ENCODE measurements at regions not wholly inside any gene's neighbourhood (a gene's known extent, or its start where the extent isn't known, plus 50 kb on each side); places are given as distances from the start of the nearest gene placed in this dataset.

DNA sequence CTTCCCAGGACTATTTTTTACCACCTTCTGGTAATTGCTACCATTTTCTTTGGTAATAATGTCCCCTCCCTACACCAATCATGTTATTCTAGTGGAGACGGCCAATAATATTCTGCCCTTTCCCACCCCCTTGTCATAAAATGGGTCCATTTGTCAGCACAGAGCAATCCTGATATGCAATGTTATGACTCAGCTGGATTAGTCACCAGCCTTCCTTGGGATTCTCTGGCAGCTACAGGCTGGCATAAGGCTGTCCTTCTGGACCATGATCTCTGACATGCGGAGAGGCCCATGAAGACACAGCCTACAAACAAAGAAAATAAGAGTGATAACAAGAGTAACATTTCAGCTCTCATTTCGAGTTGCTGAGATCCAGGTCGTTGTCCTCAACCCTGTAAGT is 222.0 kb upstream of the CPNE8 start:
- FAIRE-seq = no peak
- DNase-seq (ENCODE audit: low spot score in 2 of 2) = no peak

DNA sequence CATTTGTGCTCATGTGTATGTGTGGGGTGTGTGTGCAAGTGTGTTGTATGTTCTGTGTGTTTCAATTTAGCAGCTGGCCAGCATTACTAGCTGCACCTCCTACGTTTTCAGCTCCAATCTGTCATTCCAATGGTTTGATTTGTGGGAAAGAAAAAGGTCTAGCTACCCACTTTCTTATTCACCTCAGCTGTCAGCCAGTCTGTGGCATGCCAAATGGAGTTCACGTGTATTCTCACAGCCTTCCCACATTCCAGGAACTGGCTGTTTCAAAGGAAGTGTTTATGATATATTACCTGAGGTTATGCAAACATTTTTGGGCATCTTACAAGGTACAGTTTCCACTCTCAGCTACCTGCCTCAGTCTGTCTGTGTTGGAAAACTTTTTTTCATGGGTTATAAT is 220.2 kb upstream of the CPNE8 start:
- no peak for FAIRE-seq
- DNase-seq (ENCODE audit: low spot score in 2 of 2) = no peak

DNA sequence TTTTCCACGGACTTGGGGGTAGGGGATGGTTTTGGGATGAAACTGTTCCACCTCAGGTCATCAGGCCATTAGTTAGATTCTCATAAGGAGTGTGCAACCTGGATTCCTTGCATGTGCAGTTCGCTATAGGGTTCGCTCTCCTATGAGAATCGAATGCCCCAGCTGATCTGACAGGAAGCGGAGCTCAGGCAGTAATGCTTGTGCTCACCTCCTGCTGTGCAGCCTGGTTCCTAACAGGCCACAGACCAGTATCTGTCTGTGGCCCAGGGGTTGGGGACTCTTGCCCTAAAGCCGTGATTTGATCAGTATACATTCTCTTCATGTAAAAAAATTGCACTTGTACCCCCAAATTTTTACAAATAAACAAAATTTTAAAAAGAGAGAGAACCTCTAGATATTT is 219.4 kb upstream of the CPNE8 start:
- FAIRE-seq (no peak), DNase-seq (ENCODE audit: low spot score in 2 of 2) (no peak)

DNA sequence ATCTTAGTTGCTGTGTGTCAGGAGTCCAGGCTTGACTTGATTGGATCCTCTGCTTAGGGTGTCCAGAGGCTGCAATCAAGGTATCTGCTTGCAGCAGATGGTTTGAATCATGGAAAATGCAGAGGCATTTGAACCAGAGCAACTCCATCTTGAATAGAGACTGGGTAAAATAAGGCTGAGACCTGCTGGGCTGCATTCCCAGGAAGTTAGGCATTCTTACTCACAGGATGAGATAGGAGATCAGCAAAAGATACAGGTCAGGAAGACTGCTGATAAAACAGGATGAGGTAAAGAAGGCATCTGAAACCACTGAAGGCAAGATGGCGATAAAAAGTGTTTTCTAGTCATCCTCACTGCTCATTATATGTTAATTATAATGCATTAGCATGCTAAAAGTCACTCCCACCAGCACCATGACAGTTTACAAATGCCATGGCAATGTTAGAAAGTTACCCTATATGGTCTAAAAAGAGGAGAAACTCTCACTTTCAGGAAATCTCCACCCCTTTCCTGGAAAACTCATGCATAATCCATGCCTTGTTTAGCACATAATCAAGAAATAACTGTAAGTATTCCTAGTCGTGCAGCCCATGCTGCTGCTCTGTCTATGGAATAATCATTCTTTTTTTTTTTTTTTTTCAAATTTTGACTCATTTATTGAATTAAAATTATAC is 218.3 kb upstream of the CPNE8 start:
- no peak for DNase-seq (ENCODE audit: low spot score in 2 of 2)
- no peak for FAIRE-seq

DNA sequence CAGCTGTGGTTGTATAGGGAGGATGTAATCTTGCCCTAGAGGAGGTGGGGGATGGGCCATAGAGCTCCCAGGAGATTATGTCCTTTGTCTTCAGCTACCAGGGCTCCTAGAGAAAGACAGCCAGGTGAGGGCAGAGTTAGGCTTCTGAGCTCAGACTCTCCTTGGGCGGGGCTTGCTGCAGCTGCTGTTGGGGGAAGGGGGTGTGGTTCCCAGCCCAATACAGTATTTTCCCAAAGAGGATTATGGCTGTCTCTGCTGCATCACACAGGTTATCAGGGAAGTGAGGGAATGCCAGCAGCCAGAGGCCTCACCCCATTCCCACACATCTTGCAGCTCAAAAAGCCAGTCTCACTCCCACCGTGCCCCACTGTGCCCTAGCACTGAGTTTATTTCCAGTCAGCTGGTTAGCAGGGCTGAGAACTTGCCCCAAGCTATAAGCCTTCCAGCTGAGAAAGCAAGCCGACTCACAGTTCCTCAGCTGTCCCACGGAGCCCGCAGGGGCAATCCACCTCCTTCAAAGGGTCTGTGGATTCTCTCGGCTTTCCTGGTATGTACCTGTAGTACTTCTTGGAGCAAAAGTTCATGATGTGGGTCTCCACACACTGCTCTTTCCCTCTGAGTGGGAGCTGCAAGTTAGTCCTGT is 217.3 kb upstream of the CPNE8 start:
- no peak for DNase-seq (ENCODE audit: low spot score in 2 of 2)
- no peak for FAIRE-seq

DNA sequence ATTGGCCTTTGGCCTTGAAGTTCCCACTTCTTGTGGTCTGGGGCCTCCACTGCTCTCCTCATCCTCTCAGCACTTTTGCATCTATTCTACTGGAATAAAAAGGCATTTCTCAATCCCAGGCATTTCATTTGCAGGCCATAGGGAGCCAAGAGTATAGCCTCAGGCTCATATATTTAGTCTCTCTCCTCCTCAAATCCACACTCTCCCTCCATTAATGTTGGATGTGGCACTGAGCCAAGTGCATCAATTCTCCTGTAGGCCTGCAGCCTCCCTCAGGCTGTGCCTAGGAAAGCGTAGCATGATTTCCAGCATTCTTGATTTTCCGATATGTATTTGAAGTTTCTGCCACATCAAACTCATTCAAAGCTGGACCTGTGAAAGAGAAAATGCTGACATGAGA is 211.5 kb upstream of the CPNE8 start:
- FAIRE-seq (no peak), DNase-seq (ENCODE audit: low spot score in 2 of 2) (no peak)

DNA sequence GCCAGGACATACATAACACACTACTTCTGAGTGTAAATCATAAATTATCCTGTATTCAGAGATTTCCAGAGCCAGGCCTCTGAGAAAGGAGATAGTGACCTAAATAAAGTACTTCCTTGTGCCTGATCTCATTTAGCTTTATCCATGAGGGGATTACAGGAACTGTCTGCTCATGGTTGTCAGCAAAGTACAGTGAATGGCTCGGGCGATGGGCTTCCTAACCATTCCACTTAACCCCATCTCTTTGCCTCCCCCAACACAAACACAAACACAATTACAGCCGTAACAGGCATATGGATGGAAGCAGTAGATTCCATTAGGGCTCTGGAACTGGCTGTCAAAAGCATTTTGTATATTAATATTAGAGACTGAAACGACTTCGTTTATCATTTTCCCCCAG is 206.7 kb upstream of the CPNE8 start:
- FAIRE-seq (no peak), DNase-seq (ENCODE audit: low spot score in 2 of 2) (no peak)

DNA sequence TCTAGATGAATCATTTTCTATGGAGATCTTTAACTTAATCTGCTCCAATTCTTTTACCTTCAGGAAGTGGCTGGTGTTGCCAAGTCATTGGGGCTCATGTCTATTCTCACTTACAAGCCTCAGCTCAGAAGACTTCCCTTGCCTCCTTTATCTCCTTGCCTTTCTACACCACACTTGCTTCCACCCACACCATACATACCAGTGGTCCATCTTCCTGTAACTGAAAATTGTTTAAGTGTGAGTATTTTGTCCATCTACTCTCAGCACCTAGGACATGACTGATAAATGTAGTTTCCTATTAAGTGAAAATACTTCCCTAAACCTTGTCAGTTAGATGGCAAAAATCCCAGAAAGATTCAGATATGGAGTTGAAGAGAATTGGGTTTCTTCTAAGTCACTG is 199.7 kb upstream of the CPNE8 start:
- DNase-seq (ENCODE audit: low spot score in 2 of 2) (no peak), FAIRE-seq (no peak)

DNA sequence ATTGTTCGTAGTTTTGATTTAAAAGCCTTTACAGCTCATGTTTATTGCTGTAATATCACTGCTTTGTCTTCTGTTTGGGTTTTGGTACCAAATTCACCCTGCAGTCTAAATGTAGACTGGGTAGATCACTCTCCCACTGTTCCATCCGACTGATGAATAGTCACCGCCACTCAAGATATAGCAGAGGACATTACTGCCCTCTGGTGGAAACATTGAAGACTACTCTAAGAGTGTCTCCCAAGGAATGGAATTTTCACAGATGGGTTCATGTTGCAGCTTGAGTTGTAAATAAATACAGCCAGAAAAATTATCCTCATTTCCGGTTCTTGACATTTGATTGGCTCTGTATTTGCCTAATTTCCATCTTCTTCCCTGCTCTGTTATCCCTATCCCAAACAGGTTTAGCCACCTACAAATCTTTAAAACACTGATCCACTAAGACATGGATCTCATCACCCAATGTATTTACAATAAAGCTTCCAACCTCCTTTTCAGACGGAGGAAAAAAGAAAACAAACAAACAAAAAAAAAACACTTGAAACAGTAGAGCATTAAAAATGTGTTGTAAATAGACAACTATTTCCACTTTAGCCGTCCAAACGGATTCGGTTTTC is 198.3 kb upstream of the CPNE8 start:
- peak; percentile 57 for FAIRE-seq

DNA sequence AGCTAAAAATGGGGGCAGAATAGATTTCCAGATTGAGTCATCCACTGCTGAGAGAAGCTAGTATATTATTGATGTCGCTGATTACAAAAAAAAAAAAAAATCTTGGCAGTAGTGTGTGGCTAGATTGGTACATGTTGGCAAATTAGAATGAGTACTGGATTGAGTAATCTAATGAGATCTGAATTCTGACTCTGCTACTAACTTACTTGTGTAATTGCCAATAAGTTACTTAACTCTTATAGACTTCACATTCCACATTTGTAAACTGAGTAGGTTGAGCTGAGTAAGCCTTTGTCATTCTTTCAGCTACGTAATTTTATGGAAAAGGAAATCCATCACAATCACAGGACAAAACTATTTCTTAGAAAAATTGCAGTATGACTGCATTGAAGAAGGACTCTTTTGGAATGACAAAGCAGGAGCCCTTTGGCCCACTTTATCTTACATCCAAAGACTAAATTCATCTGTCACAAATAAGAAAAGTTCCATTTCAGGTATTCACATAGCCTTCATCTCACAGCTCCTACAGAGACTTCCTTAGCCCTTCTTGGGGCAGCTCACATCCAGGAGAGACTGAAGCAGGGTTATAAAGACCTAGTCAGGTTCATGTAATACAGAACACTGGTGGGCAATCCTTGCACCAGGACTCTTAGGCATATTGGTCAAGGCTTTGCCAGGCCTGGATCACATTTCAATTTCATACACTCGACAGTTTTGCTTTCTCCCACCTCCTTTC is 197.3 kb upstream of the CPNE8 start:
- FAIRE-seq (no peak), DNase-seq (ENCODE audit: low spot score in 2 of 2) (no peak)

More for the DNA sequence above, 198.3 kb upstream of the CPNE8 start:
- DNase-seq (ENCODE audit: low spot score in 2 of 2) = peak; percentile 23 to 57

DNA sequence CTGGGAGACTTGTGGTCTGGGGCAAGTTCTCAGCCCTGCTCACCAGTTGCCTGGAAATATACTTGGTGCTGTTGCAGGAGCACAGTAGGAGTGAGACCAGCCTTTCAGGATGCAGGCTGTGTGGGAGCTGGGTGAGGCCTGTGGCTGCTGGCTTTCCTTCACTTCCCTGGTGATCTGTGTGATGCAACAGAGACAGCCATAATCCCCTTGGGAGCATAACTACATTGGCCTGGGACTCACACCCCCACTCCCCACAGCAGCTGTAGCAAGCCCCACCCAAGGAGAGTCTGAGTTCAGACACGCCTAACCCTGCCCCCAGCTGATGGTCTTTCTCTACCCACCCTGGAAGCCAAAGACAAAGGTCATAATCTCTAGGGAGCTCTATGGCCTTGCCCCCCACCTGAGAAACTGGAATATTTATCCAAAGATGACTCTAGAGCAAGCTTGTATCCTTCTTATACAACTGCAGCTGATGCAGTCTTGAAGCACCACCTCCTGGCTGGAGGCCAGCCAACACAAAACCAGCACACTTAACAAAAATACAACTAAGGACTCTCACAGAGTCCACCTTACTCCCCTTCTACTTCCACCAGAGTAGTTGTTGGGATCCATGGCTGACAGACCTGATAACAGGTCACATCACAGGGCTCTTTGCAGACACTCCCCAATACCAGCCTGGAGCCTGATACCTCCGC is 190.4 kb upstream of the CPNE8 start:
- DNase-seq (ENCODE audit: low spot score in 2 of 2) (no peak), FAIRE-seq (no peak)

DNA sequence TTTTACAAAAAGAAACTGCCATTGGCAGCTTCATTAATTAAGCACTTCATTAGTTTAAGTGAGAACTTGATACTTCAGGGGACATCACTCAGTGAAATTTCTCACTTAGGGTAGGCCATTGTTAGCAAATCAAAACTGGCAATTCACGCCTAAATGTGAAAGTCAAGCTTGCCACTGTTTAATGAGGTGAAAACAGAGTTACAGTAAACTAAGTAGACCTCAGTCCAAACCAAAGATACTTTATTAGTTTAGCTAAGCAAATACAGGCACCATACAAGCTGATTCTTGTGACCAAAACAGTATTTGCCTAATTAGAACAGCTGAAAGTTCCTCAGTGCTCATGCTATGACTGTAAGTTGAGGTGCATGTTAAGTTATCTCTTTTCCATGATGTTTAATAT is 176.5 kb upstream of the CPNE8 start:
- DNase-seq (ENCODE audit: low spot score in 2 of 2) (no peak), FAIRE-seq (no peak)

DNA sequence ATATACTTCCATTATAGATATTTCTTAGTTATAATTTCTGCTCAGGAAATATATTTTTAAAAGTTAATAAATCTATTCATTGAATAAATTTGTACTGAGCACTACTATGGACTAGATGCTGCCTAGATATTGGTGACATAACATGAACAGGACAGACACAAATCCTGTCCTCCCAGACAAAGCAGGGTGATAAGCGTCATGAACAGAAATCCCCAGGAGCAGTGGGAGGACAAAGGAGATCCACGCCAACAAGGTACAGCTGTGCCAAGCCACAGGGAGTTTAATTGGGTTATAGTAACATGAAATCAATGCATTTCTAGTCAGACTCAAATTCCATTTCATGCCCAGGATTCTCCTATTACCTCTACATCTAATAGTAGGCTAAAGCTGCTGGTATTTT is 171.8 kb upstream of the CPNE8 start:
- no peak for DNase-seq (ENCODE audit: low spot score in 2 of 2)
- no peak for FAIRE-seq

DNA sequence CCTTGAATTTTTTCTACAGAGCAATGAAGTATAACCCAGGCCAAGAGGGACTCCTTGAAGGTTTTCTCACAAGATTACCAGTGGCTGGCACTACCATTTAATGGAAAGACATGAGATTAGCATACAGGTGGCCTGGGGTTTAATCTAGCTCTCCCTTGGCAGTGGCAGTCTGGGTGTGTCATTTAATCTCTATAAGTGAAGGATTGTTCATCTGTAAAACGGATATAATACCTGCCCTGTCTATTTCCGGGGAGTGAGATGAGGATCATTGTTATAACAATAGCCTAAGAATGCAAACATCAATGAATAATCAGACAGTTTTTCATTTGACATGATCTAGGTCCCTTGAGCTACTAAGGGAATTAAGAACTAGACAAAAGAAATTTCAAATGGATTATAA is 168.7 kb upstream of the CPNE8 start:
- no peak for FAIRE-seq
- no peak for DNase-seq (ENCODE audit: low spot score in 2 of 2)

DNA sequence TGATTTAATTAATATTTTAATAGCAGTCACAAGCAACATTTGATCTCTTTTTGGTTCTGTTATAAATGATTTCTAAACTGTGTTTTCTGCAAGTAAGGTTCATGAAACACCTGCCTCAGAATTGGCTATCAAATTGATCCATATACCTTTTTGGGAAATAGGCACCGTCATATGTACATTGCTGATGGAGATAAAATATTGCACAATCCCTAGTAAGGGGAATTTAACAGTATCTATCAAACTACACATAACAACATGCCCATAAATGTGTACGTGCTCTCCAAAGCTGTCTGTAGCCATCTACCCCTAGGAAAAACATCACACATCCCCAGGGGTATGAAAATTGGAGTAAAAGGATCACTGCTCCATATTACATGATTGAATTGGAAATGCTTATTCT is 167.3 kb upstream of the CPNE8 start:
- FAIRE-seq (no peak), DNase-seq (ENCODE audit: low spot score in 2 of 2) (no peak)

DNA sequence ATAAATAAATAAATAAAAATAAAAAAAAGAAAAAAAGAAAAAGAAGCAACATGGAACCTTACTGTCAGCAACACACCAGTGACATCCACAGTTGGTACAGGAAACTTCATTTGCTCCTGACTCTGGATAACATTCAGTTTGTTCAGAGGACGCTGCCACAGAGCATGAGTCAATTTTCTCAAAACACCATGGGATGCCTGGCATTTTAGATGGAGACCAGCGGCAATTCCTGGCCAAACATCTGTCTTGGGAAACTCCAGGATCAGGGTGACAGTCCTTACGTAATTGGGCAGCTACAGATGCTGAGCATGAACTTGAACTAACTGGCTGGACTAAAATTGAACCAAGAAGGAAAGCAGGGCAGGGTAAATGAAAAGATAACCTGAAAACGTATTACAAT is 166.2 kb upstream of the CPNE8 start:
- no peak for FAIRE-seq
- no peak for DNase-seq (ENCODE audit: low spot score in 2 of 2)

DNA sequence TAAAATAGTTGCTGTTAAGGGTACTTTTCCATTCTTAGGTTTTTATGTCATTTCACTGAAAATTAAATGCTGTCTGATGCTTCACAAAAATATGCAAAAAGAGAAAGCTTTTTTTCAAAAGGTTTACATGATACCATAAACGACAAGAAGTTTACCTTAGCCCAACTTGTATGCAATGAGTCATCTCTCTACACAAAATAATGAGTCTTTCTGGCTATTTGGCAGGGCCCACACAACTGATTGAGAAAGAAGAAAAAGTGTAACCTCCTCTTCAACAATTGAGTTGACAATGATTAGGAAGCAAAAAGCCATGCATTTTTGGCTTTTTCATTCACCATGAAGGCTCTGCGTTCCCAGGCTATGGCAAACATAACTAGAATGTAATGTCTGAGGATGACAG is 165.4 kb upstream of the CPNE8 start:
- no peak for FAIRE-seq
- no peak for DNase-seq (ENCODE audit: low spot score in 2 of 2)

DNA sequence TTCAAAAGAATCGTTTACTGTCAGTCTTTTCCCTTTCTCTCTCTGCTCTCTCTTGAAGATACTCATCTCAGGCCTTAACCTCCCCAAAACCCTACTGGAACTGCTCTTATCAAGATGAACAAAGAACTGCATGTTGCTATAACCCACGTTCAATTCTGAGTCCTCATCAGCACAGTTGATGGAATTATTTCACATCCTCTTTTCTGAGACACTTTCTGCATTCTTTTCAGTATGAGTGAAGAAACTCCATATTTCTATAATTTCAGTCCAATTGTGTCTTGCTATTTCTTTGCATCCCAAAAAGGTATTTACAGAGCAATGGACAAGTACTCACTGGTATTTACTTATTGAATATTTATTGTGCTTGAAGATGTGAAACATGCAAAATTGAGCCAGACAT is 160.1 kb upstream of the CPNE8 start:
- DNase-seq (ENCODE audit: low spot score in 2 of 2) = no peak
- no peak for FAIRE-seq

DNA sequence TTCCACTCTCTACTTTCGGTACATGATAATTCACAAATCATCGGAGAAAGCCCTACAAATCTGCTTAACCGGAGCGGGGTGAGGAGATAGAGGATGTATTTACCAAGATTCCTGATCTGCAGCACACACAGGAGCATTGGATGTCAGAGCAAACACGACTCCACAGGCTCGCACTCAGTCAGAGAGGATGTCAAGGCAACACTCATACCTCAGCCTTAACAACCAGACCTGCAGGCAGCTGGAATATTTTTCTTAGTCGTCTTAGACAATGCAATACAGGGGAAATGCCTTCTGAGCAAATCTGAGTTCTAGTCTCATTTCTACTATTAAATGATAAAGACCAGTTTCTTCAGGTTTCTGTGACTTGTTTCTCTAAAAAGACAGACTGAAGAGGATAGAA is 159.3 kb upstream of the CPNE8 start:
- no peak for DNase-seq (ENCODE audit: low spot score in 2 of 2)
- FAIRE-seq = no peak

DNA sequence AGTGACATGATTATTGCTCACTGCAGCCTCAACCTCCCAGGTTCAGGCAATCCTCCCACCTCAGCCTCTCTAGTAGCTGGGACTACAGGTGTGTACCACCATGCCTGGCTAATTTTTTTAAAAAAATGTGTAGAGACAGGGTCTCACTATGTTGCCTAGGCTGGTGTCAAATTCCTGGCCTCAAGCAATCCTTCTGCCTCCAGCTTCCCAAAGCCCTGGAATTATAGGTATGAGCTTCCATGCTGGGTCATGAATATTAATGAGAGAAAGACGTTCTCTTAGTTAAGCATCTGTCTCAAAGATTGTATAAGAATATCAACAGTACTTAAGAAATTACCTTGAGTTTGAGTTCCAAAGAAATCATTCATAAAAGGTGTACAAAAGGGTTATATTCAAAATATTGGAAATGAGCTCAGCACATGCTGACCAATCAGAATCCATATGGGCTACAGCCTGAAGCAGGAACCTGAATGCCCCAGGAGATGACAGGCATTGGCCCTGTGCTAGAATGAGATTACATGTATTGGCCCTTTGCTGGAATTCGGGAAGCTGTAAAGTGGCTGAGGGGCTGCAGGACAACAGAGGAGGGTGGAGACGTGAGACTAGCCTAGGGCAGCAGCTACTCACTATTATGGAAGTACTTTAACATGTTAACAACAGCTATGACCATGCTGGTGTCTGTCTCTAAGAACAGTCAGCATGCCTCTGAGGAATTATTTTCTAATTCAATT is 157.0 kb upstream of the CPNE8 start:
- no peak for DNase-seq (ENCODE audit: low spot score in 2 of 2)
- no peak for FAIRE-seq
